Breast epithelium (tissue), 4 donors: ENCODE measurements at regions not wholly inside any gene's neighbourhood (a gene's known extent, or its start where the extent isn't known, plus 50 kb on each side); places are given as distances from the start of the nearest gene placed in this dataset.

Experiments used
- DNase-seq, 2 donors: peaks; one replicate each; pipeline ENCODE4 v3.0.0-alpha.2; 2019; ENCODE audit warnings: low spot score in 2 of 2
- H3K27ac ChIP-seq, 2 donors: fragments of 200-600 bp; sonication (generic) in 1 of 2; one replicate each; pipeline ENCODE4 v1.5.1; 2016 to 2019; ENCODE audit warnings: mild to moderate bottlenecking in 1 of 2
- H3K27me3 ChIP-seq, 2 donors: fragments of 200-600 bp; sonication (generic) in 1 of 2; one replicate each; pipeline versions ENCODE4 v1.5.1 to v1.6.0; 2017 to 2019; ENCODE audit warnings: control low read depth in 1 of 2, mild to moderate bottlenecking in 1 of 2
- H3K36me3 ChIP-seq: fragments of 200-600 bp; one replicate; pipeline ENCODE4 v1.5.1; 2019
- H3K4me1 ChIP-seq, 2 donors: fragments of 200-600 bp; sonication (generic); one replicate each; pipeline ENCODE4 v1.5.1; 2016 to 2019; ENCODE audit warnings: control low read depth in 1 of 2
- H3K4me3 ChIP-seq, 3 donors: fragments of 200-600 bp; sonication (generic); 1 replicate in 2 of 3; 2 replicates in 1 of 3; pipeline ENCODE4 v1.5.1; 2016 to 2019; ENCODE audit warnings: mild to moderate bottlenecking in 3 of 3, moderate library complexity in 2 of 3
- H3K9me3 ChIP-seq, 2 donors: fragments of 200-600 bp; sonication (generic) in 1 of 2; one replicate each; pipeline ENCODE4 v1.5.1; 2016 to 2019; ENCODE audit warnings: control low read depth in 1 of 2
- CTCF ChIP-seq, 3 donors: fragments of 450-650 bp; IDR thresholded peaks; one replicate each; pipeline ENCODE4 v1.5.1; 2016 to 2017; ENCODE audit warnings: antibody characterized with exemption in 3 of 3, mild to moderate bottlenecking in 3 of 3, moderate library complexity in 3 of 3
- POLR2A ChIP-seq: fragments of 450-650 bp; IDR thresholded peaks from one replicate; pipeline ENCODE4 v1.6.1; 2016; ENCODE audit warnings: antibody characterized with exemption, mild to moderate bottlenecking, moderate library complexity
- POLR2AphosphoS5 ChIP-seq, 3 donors: sonication (generic); formaldehyde crosslinking; IDR thresholded peaks; one replicate each; pipeline ENCODE4 v1.6.1; 2017; ENCODE audit warnings: antibody characterized with exemption in 3 of 3
- intact Hi-C: fragments of 100-400 bp; cut with DNase I; formaldehyde crosslinking; loops from one replicate; pipeline ENCODE4 v1.15.1; 2023; ENCODE audit warnings: low total_unique reads

- H3K4me3 ChIP-seq, result no peak overlapping the region
- TF ChIP-seq POLR2AphosphoS5 (IDR thresholded peaks at IDR 0.05) (no peak), CTCF (IDR thresholded peaks at IDR 0.05) (no peak), POLR2A (no peak)
- DNase-seq, result no peak
- no peak overlapping the region for H3K27ac ChIP-seq
- no peaks in the 10 kb centered on the region for H3K27me3 ChIP-seq
- intact Hi-C loops, result loop anchor here (10.0 kb wide), 1 partner anchor 1844 kb away; no protein-coding TSS in a partner anchor
- H3K4me1 ChIP-seq, result no peaks in the 10 kb centered on the region
- H3K36me3 ChIP-seq, result no peaks in the 10 kb centered on the region
- no peaks in the 10 kb centered on the region for H3K9me3 ChIP-seq
Measured at GRCh38 chr7:93048136-93048930, 69.4 kb downstream of the SAMD9 start.

GRCh38 chr7:93047514-93048099, 70.2 kb downstream of the SAMD9 start:
- Histone ChIP-seq H3K27ac (no peak overlapping the region), H3K36me3 (no peaks in the 10 kb centered on the region), H3K4me1 (no peaks in the 10 kb centered on the region), H3K9me3 (no peaks in the 10 kb centered on the region), H3K27me3 (no peaks in the 10 kb centered on the region), H3K4me3 (no peak overlapping the region)
- DNase-seq, result no peak
- intact Hi-C loops, result loop anchor here (10.0 kb wide), 1 partner anchor 1843 kb away; no protein-coding TSS in a partner anchor
- no peak for TF ChIP-seq CTCF (IDR thresholded peaks at IDR 0.05)
- no peak for TF ChIP-seq POLR2A
- no peak for TF ChIP-seq POLR2AphosphoS5 (IDR thresholded peaks at IDR 0.05)

- Histone ChIP-seq H3K27ac (no peak overlapping the region), H3K4me3 (no peak overlapping the region), H3K9me3 (no peaks in the 10 kb centered on the region), H3K27me3 (no peaks in the 10 kb centered on the region), H3K4me1 (no peaks in the 10 kb centered on the region), H3K36me3 (no peaks in the 10 kb centered on the region)
- no peak for DNase-seq
- intact Hi-C loops, result loop anchor here (10.0 kb wide), 1 partner anchor 1842 kb away; no protein-coding TSS in a partner anchor
- no peak for TF ChIP-seq CTCF (IDR thresholded peaks at IDR 0.05)
- TF ChIP-seq POLR2A, result no peak
- TF ChIP-seq POLR2AphosphoS5 (IDR thresholded peaks at IDR 0.05), result no peak
Measured at GRCh38 chr7:93046641-93047040, 71.1 kb downstream of the SAMD9 start.

- Histone ChIP-seq H3K4me3 (no peak overlapping the region), H3K4me1 (no peaks in the 10 kb centered on the region), H3K36me3 (no peaks in the 10 kb centered on the region), H3K9me3 (no peaks in the 10 kb centered on the region), H3K27ac (no peak overlapping the region), H3K27me3 (no peaks in the 10 kb centered on the region)
- intact Hi-C loops, result loop anchor here (10.0 kb wide), 1 partner anchor 1839 kb away; no protein-coding TSS in a partner anchor
- TF ChIP-seq POLR2AphosphoS5 (IDR thresholded peaks at IDR 0.05) (no peak), CTCF (IDR thresholded peaks at IDR 0.05) (no peak), POLR2A (no peak)
- no peak for DNase-seq
Measured at GRCh38 chr7:93044147-93044810, 73.5 kb downstream of the SAMD9 start.
